Activated naive CD4-positive, alpha-beta T cell treated with anti-CD3 and anti-CD28 coated beads for 36 hours (primary cell): ENCODE measurements at regions not wholly inside any gene's neighbourhood (a gene's known extent, or its start where the extent isn't known, plus 50 kb on each side); places are given as distances from the start of the nearest gene placed in this dataset.
"Not testable (repeated sequence)": the region's sequence is repeated elsewhere in the genome, so short reads cannot be mapped to it uniquely, and the experiment has no call there.

Experiments used
- CTCF ChIA-PET: fragments of 350-600 bp; sonication (Branson Sonifier 250); formaldehyde crosslinking; loops from one replicate; lab custom pipeline; 2021; ENCODE audit warnings: antibody characterized with exemption; lab: Charles Lee
- DNase-seq: peaks from one replicate; pipeline ENCODE4 v3.0.0-alpha.2; 2020
- H3K27ac Mint-ChIP-seq: one replicate; pipeline ENCODE4 v1.8.0; 2021; ENCODE audit warnings: mild to moderate bottlenecking, mixed read lengths
- H3K27me3 Mint-ChIP-seq: one replicate; pipeline ENCODE4 v1.8.0; 2021; ENCODE audit warnings: low read depth, mixed read lengths
- H3K36me3 Mint-ChIP-seq: one replicate; pipeline ENCODE4 v1.8.0; 2021; ENCODE audit warnings: low read depth, mixed read lengths
- H3K4me1 Mint-ChIP-seq: one replicate; pipeline ENCODE4 v1.8.0; 2021; ENCODE audit warnings: low read depth, mixed read lengths
- H3K4me3 Mint-ChIP-seq: one replicate; pipeline ENCODE4 v1.8.0; 2021; ENCODE audit warnings: mild to moderate bottlenecking, moderate library complexity, mixed read lengths
- H3K9me3 Mint-ChIP-seq: one replicate; pipeline ENCODE4 v1.8.0; 2021; ENCODE audit warnings: mixed read lengths
- intact Hi-C: fragments of 100-400 bp; cut with micrococcal nuclease; formaldehyde crosslinking; loops from one replicate; pipeline ENCODE4 v1.15.1; 2023

GRCh38 chr9:87381050-87381711 is 116.5 kb upstream of the DAPK1 start:
- CTCF ChIA-PET = no interaction called here
- peaks cover 17% of the 10 kb centered on the region for H3K27me3 Mint-ChIP-seq
- no peak overlapping the region for H3K27ac Mint-ChIP-seq
- no peak for DNase-seq
- H3K36me3 Mint-ChIP-seq = no peaks in the 10 kb centered on the region
- H3K4me1 Mint-ChIP-seq = no peaks in the 10 kb centered on the region
- intact Hi-C loops = no loop called here
- H3K9me3 Mint-ChIP-seq = no peaks in the 10 kb centered on the region
- no peak overlapping the region for H3K4me3 Mint-ChIP-seq

GRCh38 chr9:87381746-87382145 is 115.9 kb upstream of the DAPK1 start:
- peaks cover 17% of the 10 kb centered on the region for H3K27me3 Mint-ChIP-seq
- H3K9me3 Mint-ChIP-seq = no peaks in the 10 kb centered on the region
- no peaks in the 10 kb centered on the region for H3K36me3 Mint-ChIP-seq
- H3K4me3 Mint-ChIP-seq = no peak overlapping the region
- no peaks in the 10 kb centered on the region for H3K4me1 Mint-ChIP-seq
- CTCF ChIA-PET = no interaction called here
- intact Hi-C loops = no loop called here
- H3K27ac Mint-ChIP-seq = no peak overlapping the region
- no peak for DNase-seq

GRCh38 chr9:87382900-87383299 is 114.8 kb upstream of the DAPK1 start:
- Mint-ChIP-seq H3K9me3 (no peaks in the 10 kb centered on the region), H3K27ac (no peak overlapping the region), H3K36me3 (no peaks in the 10 kb centered on the region), H3K27me3 (peaks cover 15% of the 10 kb centered on the region), H3K4me3 (no peak overlapping the region), H3K4me1 (no peaks in the 10 kb centered on the region)
- no peak for DNase-seq
- intact Hi-C loops = no loop called here
- CTCF ChIA-PET = no interaction called here

- Mint-ChIP-seq H3K27me3 (peaks cover 15% of the 10 kb centered on the region), H3K36me3 (no peaks in the 10 kb centered on the region), H3K9me3 (no peaks in the 10 kb centered on the region), H3K27ac (no peak overlapping the region), H3K4me1 (no peaks in the 10 kb centered on the region), H3K4me3 (no peak overlapping the region)
- intact Hi-C loops = no loop called here
- CTCF ChIA-PET = no interaction called here
- no peak for DNase-seq
Measured at GRCh38 chr9:87383344-87384150, 114.1 kb upstream of the DAPK1 start.

GRCh38 chr9:87386490-87387025 is 111.1 kb upstream of the DAPK1 start:
- Mint-ChIP-seq H3K9me3 (no peaks in the 10 kb centered on the region), H3K36me3 (no peaks in the 10 kb centered on the region), H3K27me3 (peaks cover 18% of the 10 kb centered on the region), H3K4me3 (no peak overlapping the region), H3K4me1 (no peaks in the 10 kb centered on the region), H3K27ac (no peak overlapping the region)
- DNase-seq = no peak
- intact Hi-C loops = no loop called here
- CTCF ChIA-PET = no interaction called here

GRCh38 chr9:87387351-87388011 is 110.2 kb upstream of the DAPK1 start:
- H3K36me3 Mint-ChIP-seq = no peaks in the 10 kb centered on the region
- no peak for DNase-seq
- intact Hi-C loops = no loop called here
- peaks cover 21% of the 10 kb centered on the region for H3K27me3 Mint-ChIP-seq
- no peak overlapping the region for H3K4me3 Mint-ChIP-seq
- H3K27ac Mint-ChIP-seq = no peak overlapping the region
- no peaks in the 10 kb centered on the region for H3K4me1 Mint-ChIP-seq
- CTCF ChIA-PET = interaction anchor here (0.6 kb wide), 1 partner anchor 927 kb away, joined by 3 read pairs; no protein-coding TSS in a partner anchor
- H3K9me3 Mint-ChIP-seq = no peaks in the 10 kb centered on the region

- intact Hi-C loops, H3K27ac Mint-ChIP-seq, H3K4me1 Mint-ChIP-seq, CTCF ChIA-PET, H3K4me3 Mint-ChIP-seq, H3K9me3 Mint-ChIP-seq, DNase-seq, H3K36me3 Mint-ChIP-seq: not testable (repeated sequence)
- H3K27me3 Mint-ChIP-seq = peaks cover 23% of the 10 kb centered on the region
Measured at GRCh38 chr9:87388708-87389107, 109.0 kb upstream of the DAPK1 start.

- Mint-ChIP-seq H3K4me3 (no peak overlapping the region), H3K36me3 (no peaks in the 10 kb centered on the region), H3K4me1 (no peaks in the 10 kb centered on the region), H3K27ac (no peak overlapping the region), H3K27me3 (peaks cover 21% of the 10 kb centered on the region), H3K9me3 (peaks cover 6% of the 10 kb centered on the region)
- intact Hi-C loops = no loop called here
- no peak for DNase-seq
- CTCF ChIA-PET = no interaction called here
Measured at GRCh38 chr9:87389936-87390335, 107.7 kb upstream of the DAPK1 start.

GRCh38 chr9:87390361-87390760 is 107.3 kb upstream of the DAPK1 start:
- peaks cover 21% of the 10 kb centered on the region for H3K27me3 Mint-ChIP-seq
- intact Hi-C loops = no loop called here
- H3K36me3 Mint-ChIP-seq = no peaks in the 10 kb centered on the region
- no peak overlapping the region for H3K4me3 Mint-ChIP-seq
- no peaks in the 10 kb centered on the region for H3K4me1 Mint-ChIP-seq
- DNase-seq = no peak
- H3K27ac Mint-ChIP-seq = no peak overlapping the region
- peaks cover 6% of the 10 kb centered on the region for H3K9me3 Mint-ChIP-seq
- CTCF ChIA-PET = no interaction called here

GRCh38 chr9:87392086-87392485 is 105.6 kb upstream of the DAPK1 start:
- no peak for DNase-seq
- Mint-ChIP-seq H3K4me3 (no peak overlapping the region), H3K27ac (no peak overlapping the region), H3K36me3 (no peaks in the 10 kb centered on the region), H3K27me3 (peaks cover 19% of the 10 kb centered on the region), H3K4me1 (no peaks in the 10 kb centered on the region), H3K9me3 (peaks cover 6% of the 10 kb centered on the region)
- intact Hi-C loops = no loop called here
- CTCF ChIA-PET = no interaction called here

- CTCF ChIA-PET = no interaction called here
- H3K4me3 Mint-ChIP-seq = no peak overlapping the region
- peaks cover 6% of the 10 kb centered on the region for H3K9me3 Mint-ChIP-seq
- no peaks in the 10 kb centered on the region for H3K4me1 Mint-ChIP-seq
- no peaks in the 10 kb centered on the region for H3K36me3 Mint-ChIP-seq
- no peak for DNase-seq
- intact Hi-C loops = no loop called here
- no peak overlapping the region for H3K27ac Mint-ChIP-seq
- peaks cover 19% of the 10 kb centered on the region for H3K27me3 Mint-ChIP-seq
Measured at GRCh38 chr9:87393706-87394230, 103.9 kb upstream of the DAPK1 start.

- no peaks in the 10 kb centered on the region for H3K4me1 Mint-ChIP-seq
- no peak for DNase-seq
- CTCF ChIA-PET = no interaction called here
- H3K36me3 Mint-ChIP-seq = no peaks in the 10 kb centered on the region
- H3K27me3 Mint-ChIP-seq = peaks cover 15% of the 10 kb centered on the region
- H3K27ac Mint-ChIP-seq = no peak overlapping the region
- peaks cover 6% of the 10 kb centered on the region for H3K9me3 Mint-ChIP-seq
- no peak overlapping the region for H3K4me3 Mint-ChIP-seq
- intact Hi-C loops = no loop called here
Measured at GRCh38 chr9:87395804-87396479, 101.7 kb upstream of the DAPK1 start.
